Fibroblast of the aortic adventitia (primary cell): ENCODE measurements at regions not wholly inside any gene's neighbourhood (a gene's known extent, or its start where the extent isn't known, plus 50 kb on each side); places are given as distances from the start of the nearest gene placed in this dataset.

Experiments
- DNase-seq: peaks from one replicate; pipeline ENCODE4 v3.0.0-alpha.2; 2010; ENCODE audit warnings: low read depth
- H3K4me3 ChIP-seq: 2 replicates; pipeline ENCODE4 v1.5.1; 2011; ENCODE audit warnings: low read depth, mild to moderate bottlenecking, control low read depth, low read length, moderate library complexity
- TF ChIP-seq, protein P1 (sequence below): IDR thresholded peaks from 2 replicates; pipeline ENCODE4 v1.5.1; 2011; ENCODE audit warnings: mild to moderate bottlenecking, low read length, control low read depth, inconsistent platforms; ENCODE audit not compliant: insufficient read depth

DNA sequence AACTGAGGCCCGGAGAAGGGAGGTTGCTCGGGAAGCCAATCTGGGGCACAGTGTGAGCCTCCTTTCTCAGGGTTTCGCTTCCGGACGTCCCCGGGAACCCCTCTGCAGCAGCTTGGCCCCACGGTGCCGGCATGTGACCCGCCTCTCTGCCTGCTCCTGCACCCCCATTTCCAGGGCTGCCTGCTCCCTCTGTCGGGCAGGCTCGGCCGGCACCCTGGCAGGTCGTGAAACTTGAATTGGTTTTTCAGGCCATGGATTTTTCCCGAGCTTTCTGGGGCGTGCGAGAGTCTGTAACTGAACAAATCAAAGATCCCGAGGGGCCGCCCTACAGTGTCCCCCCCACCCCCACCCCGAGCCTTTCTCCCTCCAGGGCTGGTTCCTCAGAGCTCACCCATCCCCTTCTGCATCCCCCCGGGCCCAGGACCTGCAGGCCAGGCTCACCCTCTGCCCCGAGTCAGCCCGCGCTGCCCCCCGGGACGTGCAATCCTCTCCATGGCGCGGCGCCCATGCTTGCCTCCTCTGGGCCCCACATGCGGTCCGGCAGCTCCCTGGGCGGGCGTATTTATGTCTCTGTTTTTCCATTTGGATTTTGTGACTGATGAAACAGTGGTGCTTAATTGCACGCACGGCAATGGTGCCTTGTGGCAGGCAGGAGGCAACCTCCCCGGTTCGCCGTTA is 58.1 kb downstream of the UNCX start:
- peak overlapping the region; percentile 53 for H3K4me3 ChIP-seq
- DNase-seq: peak; percentile 16

DNA sequence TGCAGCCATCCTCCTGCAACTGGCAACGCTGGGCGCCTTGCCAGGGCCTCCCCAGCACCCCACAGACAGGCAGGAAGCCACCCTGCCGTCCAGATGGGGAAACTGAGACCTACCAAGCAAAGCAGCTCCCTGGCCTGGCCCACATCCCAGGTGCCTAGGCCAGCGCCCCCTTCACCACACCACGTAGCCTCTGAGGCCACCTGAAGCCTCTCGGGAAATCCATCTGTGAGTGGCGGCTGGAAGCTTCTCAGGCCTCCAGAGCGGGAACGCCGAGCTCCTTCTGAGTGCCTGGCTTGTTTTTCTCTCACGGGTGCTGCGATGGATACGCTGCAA is 58.7 kb downstream of the UNCX start:
- no peak overlapping the region for H3K4me3 ChIP-seq
- TF ChIP-seq, protein P1, sequence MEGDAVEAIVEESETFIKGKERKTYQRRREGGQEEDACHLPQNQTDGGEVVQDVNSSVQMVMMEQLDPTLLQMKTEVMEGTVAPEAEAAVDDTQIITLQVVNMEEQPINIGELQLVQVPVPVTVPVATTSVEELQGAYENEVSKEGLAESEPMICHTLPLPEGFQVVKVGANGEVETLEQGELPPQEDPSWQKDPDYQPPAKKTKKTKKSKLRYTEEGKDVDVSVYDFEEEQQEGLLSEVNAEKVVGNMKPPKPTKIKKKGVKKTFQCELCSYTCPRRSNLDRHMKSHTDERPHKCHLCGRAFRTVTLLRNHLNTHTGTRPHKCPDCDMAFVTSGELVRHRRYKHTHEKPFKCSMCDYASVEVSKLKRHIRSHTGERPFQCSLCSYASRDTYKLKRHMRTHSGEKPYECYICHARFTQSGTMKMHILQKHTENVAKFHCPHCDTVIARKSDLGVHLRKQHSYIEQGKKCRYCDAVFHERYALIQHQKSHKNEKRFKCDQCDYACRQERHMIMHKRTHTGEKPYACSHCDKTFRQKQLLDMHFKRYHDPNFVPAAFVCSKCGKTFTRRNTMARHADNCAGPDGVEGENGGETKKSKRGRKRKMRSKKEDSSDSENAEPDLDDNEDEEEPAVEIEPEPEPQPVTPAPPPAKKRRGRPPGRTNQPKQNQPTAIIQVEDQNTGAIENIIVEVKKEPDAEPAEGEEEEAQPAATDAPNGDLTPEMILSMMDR: no peak
- DNase-seq: no peak

More for the DNA sequence above, 58.1 kb downstream of the UNCX start:
- TF ChIP-seq, protein P1: peak; percentile 46

DNA sequence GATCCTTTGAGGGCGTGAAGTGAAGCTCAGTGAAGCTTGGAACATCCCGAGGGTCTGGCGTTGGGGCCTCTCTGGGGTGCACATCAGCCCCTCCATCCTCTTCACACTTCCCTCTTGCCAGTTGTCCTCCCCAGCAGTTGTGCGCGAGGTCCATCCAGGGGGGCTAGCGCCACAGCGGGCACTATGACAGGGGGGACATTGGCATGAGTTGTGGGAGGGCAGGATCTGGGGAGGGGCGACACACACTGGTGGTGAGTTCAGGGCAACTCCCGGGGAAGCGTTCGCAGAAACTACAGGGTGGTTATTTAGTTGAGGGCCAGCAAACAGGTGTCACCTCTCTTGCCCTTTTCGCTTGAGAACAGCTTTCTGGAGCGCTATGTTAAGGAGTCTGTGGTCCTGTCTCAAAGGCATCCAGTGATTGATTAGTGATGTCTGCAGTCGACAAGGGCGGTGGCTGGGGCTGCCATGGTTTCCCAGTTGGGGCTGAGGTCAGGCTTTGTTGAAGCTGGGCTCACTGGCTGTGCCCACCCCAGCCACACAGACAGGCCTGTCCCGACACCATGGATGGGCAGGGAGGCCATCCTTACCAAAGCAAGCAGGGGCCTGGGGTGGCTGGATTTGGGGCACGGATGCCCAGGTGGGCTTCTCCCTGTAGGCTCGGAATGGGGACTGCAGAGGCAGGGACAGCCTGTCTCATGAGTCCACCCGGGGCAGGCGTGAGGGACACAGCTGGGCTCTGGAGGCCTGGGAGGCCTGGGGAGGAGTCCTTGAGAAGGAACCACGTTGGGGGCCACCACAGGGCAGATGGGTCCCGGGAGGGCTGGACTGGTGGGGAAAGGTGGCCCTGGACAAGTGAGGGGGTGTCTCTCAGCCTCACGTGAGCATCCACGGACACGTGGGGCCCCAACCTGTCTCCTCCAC is 59.4 kb downstream of the UNCX start:
- H3K4me3 ChIP-seq: no peak overlapping the region
- TF ChIP-seq, protein P1: no peak
- DNase-seq: no peak

DNA sequence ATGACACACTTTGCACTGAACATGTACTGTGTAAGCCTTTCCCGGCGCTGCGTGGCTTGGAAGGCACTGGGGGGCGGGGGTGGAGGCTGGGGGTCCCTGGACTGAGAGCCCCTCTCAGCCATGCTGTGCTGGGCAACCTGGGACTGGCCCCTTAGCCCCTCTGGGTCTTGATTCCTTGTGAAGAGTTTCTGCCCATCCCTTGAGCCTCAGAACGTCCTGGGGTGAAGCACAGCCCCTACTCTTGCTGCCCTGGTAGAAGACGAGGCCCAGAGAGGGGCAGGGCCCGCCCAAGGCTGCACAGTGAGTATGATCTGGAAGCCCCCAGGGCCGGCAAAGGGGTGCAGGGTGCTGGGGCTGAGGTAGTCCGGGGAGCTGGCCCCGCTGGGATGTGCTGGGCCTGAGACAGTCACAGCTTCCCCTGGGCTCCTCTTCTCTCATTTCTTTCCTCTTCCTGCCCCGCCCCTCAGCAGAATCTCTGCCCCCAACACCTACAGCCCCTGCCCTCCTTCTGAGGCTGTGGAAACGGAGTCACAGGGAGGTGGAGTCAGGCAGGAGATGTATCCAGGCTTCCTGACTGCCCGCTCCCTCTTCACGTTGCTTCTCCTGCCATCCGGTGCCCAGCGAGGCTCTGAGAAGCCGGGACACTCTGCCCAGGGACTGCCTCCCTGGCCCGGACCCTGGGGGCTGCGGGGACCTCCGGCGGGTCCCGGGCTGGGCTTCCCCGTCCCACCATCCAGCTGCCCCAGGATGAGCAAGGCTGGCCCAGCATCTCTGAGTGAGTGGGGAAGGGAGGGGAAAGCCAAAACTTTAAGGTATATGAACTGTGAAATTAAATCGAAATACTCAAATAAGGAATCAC is 60.5 kb downstream of the UNCX start:
- no peak for DNase-seq
- no peak overlapping the region for H3K4me3 ChIP-seq
- TF ChIP-seq, protein P1: no peak

DNA sequence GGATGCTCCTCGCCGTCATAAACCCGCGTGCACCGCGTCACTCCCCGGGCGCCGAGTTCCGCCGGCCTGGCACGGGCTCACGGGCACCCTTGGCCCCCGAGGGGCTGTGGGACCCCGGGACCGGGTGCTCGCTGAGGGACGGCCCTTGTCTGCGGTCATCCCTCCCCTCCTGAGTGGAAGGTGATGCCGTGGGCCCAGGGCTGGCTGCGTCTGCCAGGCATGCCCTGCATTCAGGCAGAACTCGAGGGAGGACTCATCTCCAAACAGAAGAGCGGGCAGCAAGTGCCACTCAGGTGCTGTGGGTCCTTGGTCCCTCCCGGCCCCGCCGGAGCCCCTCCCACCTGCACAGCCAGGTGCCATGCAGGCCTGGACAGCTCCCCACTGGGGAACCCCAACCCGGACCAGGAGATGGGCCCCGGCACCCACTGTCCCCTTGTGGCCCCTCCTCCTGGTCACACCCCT is 61.3 kb downstream of the UNCX start:
- DNase-seq: no peak
- TF ChIP-seq, protein P1: no peak
- no peak overlapping the region for H3K4me3 ChIP-seq

DNA sequence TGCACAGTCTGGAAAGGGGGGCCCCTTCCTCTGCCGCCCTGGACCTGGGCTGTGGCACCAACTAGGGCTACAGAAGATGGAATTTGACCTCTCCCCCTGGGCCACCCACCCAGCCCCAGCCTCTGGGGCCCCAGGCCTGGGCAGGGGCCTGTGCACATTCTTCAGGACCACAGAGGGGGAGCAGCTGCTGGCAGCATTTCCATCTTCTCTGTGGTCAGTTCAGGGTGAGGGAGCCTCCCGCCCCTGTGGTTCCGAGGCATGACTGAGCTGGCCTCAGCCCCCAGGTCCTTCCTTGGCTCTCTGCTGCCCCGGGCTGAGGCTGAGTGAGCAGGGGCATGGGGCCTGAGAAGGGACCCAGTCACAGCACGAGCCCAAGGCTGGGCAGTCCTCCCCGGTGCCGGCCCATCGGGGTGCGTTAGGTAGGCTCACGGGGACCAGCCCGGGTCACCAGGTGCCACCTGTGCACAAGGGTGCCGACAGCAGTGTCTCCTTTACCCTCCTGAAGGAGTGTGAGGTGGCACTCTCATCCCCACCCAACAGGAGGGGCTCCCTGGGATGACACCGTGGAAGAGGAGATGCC is 63.2 kb downstream of the UNCX start:
- TF ChIP-seq, protein P1: no peak
- no peak overlapping the region for H3K4me3 ChIP-seq
- DNase-seq: no peak
